ENCODE measurements at regions not wholly inside any gene's neighbourhood (a gene's known extent, or its start where the extent isn't known, plus 50 kb on each side); places are given as distances from the start of the nearest gene placed in this dataset. TPM values are rescaled to one million over a fixed set of nuclear protein-coding genes. Genes with fewer than 3 reads are reported as not detected.

DNA sequence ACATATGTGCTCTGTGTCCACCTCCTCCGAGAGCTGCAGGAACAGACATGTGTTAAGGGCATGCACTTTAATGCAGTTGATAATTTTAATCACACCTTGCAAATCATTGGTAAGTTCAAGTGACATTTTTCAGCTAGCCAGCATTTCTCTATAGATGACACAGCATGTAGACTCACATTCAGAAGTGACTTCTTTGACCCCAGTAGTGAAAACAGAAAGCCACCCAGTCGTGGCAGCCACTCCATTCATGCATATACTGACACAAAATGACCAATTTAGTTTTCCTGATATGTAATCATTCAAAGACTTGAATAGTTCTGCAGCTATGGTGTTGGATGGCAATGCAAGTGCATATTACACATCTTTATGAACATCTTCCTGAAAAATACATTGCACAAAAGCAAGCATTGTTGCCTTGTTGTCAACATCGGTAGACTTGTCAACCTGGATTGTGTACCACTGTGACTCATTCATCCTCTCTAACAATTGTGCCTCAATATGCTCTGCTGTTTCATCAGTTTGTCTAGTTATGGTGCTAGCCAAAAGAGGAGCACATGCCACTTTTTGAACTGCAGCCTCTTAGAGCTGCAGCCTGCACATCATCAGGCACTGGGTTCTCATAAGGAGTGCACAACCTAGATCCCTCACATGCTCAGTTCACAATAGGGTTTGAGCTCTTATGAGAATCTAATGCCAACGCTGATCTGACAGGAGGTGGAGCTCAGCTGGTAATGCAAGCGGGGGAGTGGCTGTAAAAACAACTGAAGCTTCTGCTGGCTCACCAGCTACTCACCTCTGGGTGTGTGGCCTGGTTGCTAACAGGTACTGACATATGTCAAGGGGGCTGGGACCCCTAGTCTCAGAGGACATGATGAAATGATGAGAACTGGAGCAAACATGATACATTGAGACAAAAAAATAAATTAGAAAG, 622.0 kb downstream of the PYDC2 start:
- 86% methylated on average over 2 of the region's 5 CpGs for WGBS (ENCODE audit: insufficient coverage)
- no peak for TF ChIP-seq CTCF (IDR thresholded peaks at IDR 0.05)
- H3K9ac ChIP-seq (ENCODE audit: insufficient read depth, low read length, poor library complexity, severe bottlenecking), result no peak overlapping the region
- intact Hi-C loops (cut with micrococcal nuclease), result no loop called here
- H3K79me2 ChIP-seq (ENCODE audit: insufficient read depth, low read length), result no peaks in the 10 kb centered on the region
- Mint-ChIP-seq H3K4me1 (no peaks in the 10 kb centered on the region), H3K27me3 (ENCODE audit: low read depth in 3 of 3) (peaks cover 0 to 3% (median 0%) of the 10 kb centered on the region in 3 donors), H3K27ac (no peak overlapping the region), H3K9me3 (peaks cover 0 to 2% (median 0%) of the 10 kb centered on the region in 7 donors), H3K4me3 (no peak overlapping the region), H3K36me3 (no peaks in the 10 kb centered on the region)
- no peaks in the 10 kb centered on the region for H3K36me3 ChIP-seq (replicated peaks in 1 of 2; ENCODE audit: control insufficient read depth in 1 of 2, insufficient read depth in 2 of 2, low read length in 2 of 2)
- H3K4me2 ChIP-seq (replicated peaks; ENCODE audit: extremely low read depth, low read length, poor library complexity, severe bottlenecking), result no peak overlapping the region
- no peaks in the 10 kb centered on the region for H3K4me1 ChIP-seq (ENCODE audit: control insufficient read depth in 1 of 2, insufficient read depth in 2 of 2, low read length in 2 of 2)
- H3K9me3 ChIP-seq (replicated peaks in 1 of 2; ENCODE audit: control insufficient read depth in 1 of 2, insufficient read depth in 1 of 2, low read length in 2 of 2), result peaks cover 0 to 2% of the 10 kb centered on the region in 2 donors
- no peak overlapping the region for H3K4me3 ChIP-seq (replicated peaks in 1 of 3; ENCODE audit: low read depth in 2 of 3, low read length in 3 of 3)
- no peaks in the 10 kb centered on the region for H3K27me3 ChIP-seq (ENCODE audit: control insufficient read depth in 2 of 2, insufficient read depth in 2 of 2, low read length in 2 of 2)
- H2AFZ ChIP-seq (ENCODE audit: insufficient read depth, low read depth, low read length, poor library complexity, severe bottlenecking), result no peak overlapping the region
- DNase-seq, result no peak
- H3K27ac ChIP-seq (ENCODE audit: low read depth in 1 of 2, low read length in 2 of 2), result no peak overlapping the region
- H4K20me1 ChIP-seq (ENCODE audit: insufficient read depth, low read length), result no peaks in the 10 kb centered on the region

Small RNA genes lying in the stretch of these regions (small RNA-seq; reads per million reads assigned to genes)
- not detected for gene RF00019 (ENCODE audit: insufficient read length, low read depth)

Measured in CD14-positive monocyte (primary cell).